DMS153 (cell line): ENCODE measurements at regions not wholly inside any gene's neighbourhood (a gene's known extent, or its start where the extent isn't known, plus 50 kb on each side); places are given as distances from the start of the nearest gene placed in this dataset.
"Not testable (repeated sequence)": the region's sequence is repeated elsewhere in the genome, so short reads cannot be mapped to it uniquely, and the experiment has no call there.

ENCODE experiments used
- DNase-seq: peaks from one replicate; lab custom pipeline; 2025; lab: John Stamatoyannopoulos, UW

- DNase-seq = not testable (repeated sequence)
Measured at GRCh38 chr5:32931438-32931837, 220.3 kb downstream of the NPR3 start.

GRCh38 chr5:32932241-32932935 is 221.3 kb downstream of the NPR3 start:
- DNase-seq = no peak

- DNase-seq = no peak
Measured at GRCh38 chr5:32933692-32934091, 222.6 kb downstream of the NPR3 start.

- no peak for DNase-seq
Measured at GRCh38 chr5:32934529-32934928, 223.4 kb downstream of the NPR3 start.

GRCh38 chr5:32935283-32935682 is 224.2 kb downstream of the NPR3 start:
- DNase-seq = no peak

GRCh38 chr5:32936329-32936728 is 225.2 kb downstream of the NPR3 start:
- no peak for DNase-seq

- no peak for DNase-seq
Measured at GRCh38 chr5:32942225-32942989, 231.3 kb downstream of the NPR3 start.

- no peak for DNase-seq
Measured at GRCh38 chr5:32949286-32949970, 238.3 kb downstream of the NPR3 start.

GRCh38 chr5:32951003-32951402 is 239.9 kb downstream of the NPR3 start:
- no peak for DNase-seq

- DNase-seq = no peak
Measured at GRCh38 chr5:32951878-32952277, 240.8 kb downstream of the NPR3 start.

- not testable (repeated sequence) for DNase-seq
Measured at GRCh38 chr5:32952421-32952820, 241.3 kb downstream of the NPR3 start.

GRCh38 chr5:32953694-32954093 is 242.6 kb downstream of the NPR3 start:
- DNase-seq = no peak

GRCh38 chr5:32955814-32956213 is 244.7 kb downstream of the NPR3 start:
- DNase-seq = no peak

- DNase-seq = no peak
Measured at GRCh38 chr5:32960340-32961058, 249.4 kb downstream of the NPR3 start.

- DNase-seq = no peak
Measured at GRCh38 chr5:32961059-32961415, 249.9 kb downstream of the NPR3 start.

GRCh38 chr5:32964261-32964660 is 253.1 kb downstream of the NPR3 start:
- no peak for DNase-seq

GRCh38 chr5:32973646-32974045 is 262.5 kb downstream of the NPR3 start:
- DNase-seq = no peak

GRCh38 chr5:32975656-32976375 is 264.7 kb downstream of the NPR3 start:
- DNase-seq = no peak

GRCh38 chr5:32981061-32981460 is 269.9 kb downstream of the NPR3 start:
- no peak for DNase-seq

GRCh38 chr5:32984851-32985610 is 273.9 kb downstream of the NPR3 start:
- DNase-seq = no peak

- no peak for DNase-seq
Measured at GRCh38 chr5:32989815-32990214, 278.7 kb downstream of the NPR3 start.
